ENCODE measurements at regions not wholly inside any gene's neighbourhood (a gene's known extent, or its start where the extent isn't known, plus 50 kb on each side); places are given as distances from the start of the nearest gene placed in this dataset.

- H3K79me2 ChIP-seq (ENCODE audit: control insufficient read depth, insufficient read depth, low read length, poor library complexity): no peaks in the 10 kb centered on the region
- H2AFZ ChIP-seq (ENCODE audit: insufficient read depth, low read length, poor library complexity): no peak overlapping the region
- H3K23ac ChIP-seq (ENCODE audit: low read length): no peak overlapping the region
- no peak overlapping the region for H4K12ac ChIP-seq (ENCODE audit: low read depth, low read length)
- no CpG with 5 or more reads among the region's 6 CpGs for WGBS (ENCODE audit: extremely low coverage, insufficient coverage, insufficient read length)
- no peak overlapping the region for H3K14ac ChIP-seq (ENCODE audit: low read length)
- H4K91ac ChIP-seq (ENCODE audit: low read depth, low read length): no peak overlapping the region
- no peaks in the 10 kb centered on the region for H3K79me1 ChIP-seq (ENCODE audit: low read length)
- no peak overlapping the region for H3K4me2 ChIP-seq (ENCODE audit: low read length)
- H3K4me1 ChIP-seq (ENCODE audit: control insufficient read depth in 1 of 2, insufficient read depth in 2 of 2, low read length in 2 of 2): no peaks in the 10 kb centered on the region
- H4K8ac ChIP-seq (ENCODE audit: low read depth, low read length): no peak overlapping the region
- H3K27ac ChIP-seq (ENCODE audit: low read depth, low read length): no peak overlapping the region
- peaks cover 2% of the 10 kb centered on the region for H3K9me3 ChIP-seq (ENCODE audit: insufficient read depth, low read depth, low read length)
- no peak overlapping the region for H3K18ac ChIP-seq (ENCODE audit: low read length)
- no peak for DNase-seq
- no peaks in the 10 kb centered on the region for H3K36me3 ChIP-seq (ENCODE audit: control insufficient read depth in 1 of 2, insufficient read depth in 2 of 2, low read length in 2 of 2)
- no peak overlapping the region for H2BK5ac ChIP-seq (ENCODE audit: low read depth, low read length, poor library complexity)
- H3K4ac ChIP-seq (ENCODE audit: low read depth, low read length): no peak overlapping the region
- no peak overlapping the region for H2BK120ac ChIP-seq (ENCODE audit: insufficient read depth, low read length, poor library complexity)
- no peak overlapping the region for H3K9ac ChIP-seq (ENCODE audit: low read length)
- no peaks in the 10 kb centered on the region for H3K27me3 ChIP-seq (ENCODE audit: insufficient read depth, low read length)
- no peak overlapping the region for H2AK5ac ChIP-seq (ENCODE audit: low read length)
- no peak overlapping the region for H2BK12ac ChIP-seq (ENCODE audit: low read length)
- H3K4me3 ChIP-seq (ENCODE audit: low read depth, low read length): no peak overlapping the region
Measured at GRCh38 chr1:239931341-239931740, 160.3 kb upstream of the FMN2 start.

DNA sequence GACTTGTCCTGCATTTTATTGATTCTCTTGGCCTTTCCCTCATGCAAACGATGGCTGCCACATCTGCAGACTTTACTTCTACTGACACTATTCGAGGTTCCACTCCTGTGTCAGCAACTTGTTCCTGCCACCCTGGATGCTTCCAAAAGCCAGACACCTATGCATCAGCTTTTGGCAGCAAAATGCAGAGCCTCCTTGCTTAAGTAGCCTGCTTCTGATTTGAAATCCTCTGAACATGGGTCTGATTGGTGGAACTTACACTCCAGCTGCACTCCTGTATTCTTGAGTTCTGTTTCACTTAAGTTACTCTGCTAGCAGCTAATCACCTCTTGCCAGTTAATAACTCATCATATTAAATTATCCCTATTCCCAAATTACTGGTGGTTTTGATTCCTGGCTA lies 152.1 kb upstream of the FMN2 start:
- H2BK120ac ChIP-seq (ENCODE audit: insufficient read depth, low read length, poor library complexity): no peak overlapping the region
- no peak overlapping the region for H3K14ac ChIP-seq (ENCODE audit: low read length)
- peaks cover 3% of the 10 kb centered on the region for H3K9me3 ChIP-seq (ENCODE audit: insufficient read depth, low read depth, low read length)
- H4K91ac ChIP-seq (ENCODE audit: low read depth, low read length): no peak overlapping the region
- H3K18ac ChIP-seq (ENCODE audit: low read length): no peak overlapping the region
- H4K8ac ChIP-seq (ENCODE audit: low read depth, low read length): no peak overlapping the region
- H2AK5ac ChIP-seq (ENCODE audit: low read length): no peak overlapping the region
- H3K79me2 ChIP-seq (ENCODE audit: control insufficient read depth, insufficient read depth, low read length, poor library complexity): no peaks in the 10 kb centered on the region
- no peak overlapping the region for H3K23ac ChIP-seq (ENCODE audit: low read length)
- H3K27ac ChIP-seq (ENCODE audit: low read depth, low read length): no peak overlapping the region
- no peaks in the 10 kb centered on the region for H3K27me3 ChIP-seq (ENCODE audit: insufficient read depth, low read length)
- H3K79me1 ChIP-seq (ENCODE audit: low read length): no peaks in the 10 kb centered on the region
- no peak overlapping the region for H3K4me3 ChIP-seq (ENCODE audit: low read depth, low read length)
- no peak overlapping the region for H3K9ac ChIP-seq (ENCODE audit: low read length)
- H2BK5ac ChIP-seq (ENCODE audit: low read depth, low read length, poor library complexity): no peak overlapping the region
- WGBS (ENCODE audit: extremely low coverage, insufficient coverage, insufficient read length): no CpG with 5 or more reads among the region's 2 CpGs
- no peak for DNase-seq
- peaks cover 0 to 2% of the 10 kb centered on the region in 2 experiments for H3K36me3 ChIP-seq (ENCODE audit: control insufficient read depth in 1 of 2, insufficient read depth in 2 of 2, low read length in 2 of 2)
- H2AFZ ChIP-seq (ENCODE audit: insufficient read depth, low read length, poor library complexity): no peak overlapping the region
- H4K12ac ChIP-seq (ENCODE audit: low read depth, low read length): no peak overlapping the region
- H2BK12ac ChIP-seq (ENCODE audit: low read length): no peak overlapping the region
- H3K4me2 ChIP-seq (ENCODE audit: low read length): no peak overlapping the region
- no peak overlapping the region for H3K4ac ChIP-seq (ENCODE audit: low read depth, low read length)
- no peaks in the 10 kb centered on the region for H3K4me1 ChIP-seq (ENCODE audit: control insufficient read depth in 1 of 2, insufficient read depth in 2 of 2, low read length in 2 of 2)

- no peak overlapping the region for H3K14ac ChIP-seq (ENCODE audit: low read length)
- no peak overlapping the region for H2BK120ac ChIP-seq (ENCODE audit: insufficient read depth, low read length, poor library complexity)
- H3K27ac ChIP-seq (ENCODE audit: low read depth, low read length): no peak overlapping the region
- no peak overlapping the region for H2BK5ac ChIP-seq (ENCODE audit: low read depth, low read length, poor library complexity)
- no peak overlapping the region for H3K9ac ChIP-seq (ENCODE audit: low read length)
- no peak for DNase-seq
- H3K27me3 ChIP-seq (ENCODE audit: insufficient read depth, low read length): no peaks in the 10 kb centered on the region
- no peak overlapping the region for H3K4me2 ChIP-seq (ENCODE audit: low read length)
- H4K12ac ChIP-seq (ENCODE audit: low read depth, low read length): no peak overlapping the region
- H4K91ac ChIP-seq (ENCODE audit: low read depth, low read length): no peak overlapping the region
- no peak overlapping the region for H2AFZ ChIP-seq (ENCODE audit: insufficient read depth, low read length, poor library complexity)
- H3K36me3 ChIP-seq (ENCODE audit: control insufficient read depth in 1 of 2, insufficient read depth in 2 of 2, low read length in 2 of 2): peaks cover 0 to 2% of the 10 kb centered on the region in 2 experiments
- no peak overlapping the region for H3K4ac ChIP-seq (ENCODE audit: low read depth, low read length)
- no CpG with 5 or more reads among the region's 4 CpGs for WGBS (ENCODE audit: extremely low coverage, insufficient coverage, insufficient read length)
- peaks cover 3% of the 10 kb centered on the region for H3K9me3 ChIP-seq (ENCODE audit: insufficient read depth, low read depth, low read length)
- H3K18ac ChIP-seq (ENCODE audit: low read length): no peak overlapping the region
- H4K8ac ChIP-seq (ENCODE audit: low read depth, low read length): no peak overlapping the region
- no peak overlapping the region for H2BK12ac ChIP-seq (ENCODE audit: low read length)
- no peak overlapping the region for H3K4me3 ChIP-seq (ENCODE audit: low read depth, low read length)
- no peak overlapping the region for H2AK5ac ChIP-seq (ENCODE audit: low read length)
- H3K4me1 ChIP-seq (ENCODE audit: control insufficient read depth in 1 of 2, insufficient read depth in 2 of 2, low read length in 2 of 2): no peaks in the 10 kb centered on the region
- no peak overlapping the region for H3K23ac ChIP-seq (ENCODE audit: low read length)
- no peaks in the 10 kb centered on the region for H3K79me1 ChIP-seq (ENCODE audit: low read length)
- H3K79me2 ChIP-seq (ENCODE audit: control insufficient read depth, insufficient read depth, low read length, poor library complexity): no peaks in the 10 kb centered on the region
Measured at GRCh38 chr1:239943761-239944160, 147.9 kb upstream of the FMN2 start.

- Histone ChIP-seq H4K91ac (ENCODE audit: low read depth, low read length) (no peak overlapping the region), H3K14ac (ENCODE audit: low read length) (no peak overlapping the region), H3K4me1 (ENCODE audit: control insufficient read depth in 1 of 2, insufficient read depth in 2 of 2, low read length in 2 of 2) (no peaks in the 10 kb centered on the region), H3K9me3 (ENCODE audit: insufficient read depth, low read depth, low read length) (peaks cover 3% of the 10 kb centered on the region), H2BK12ac (ENCODE audit: low read length) (no peak overlapping the region), H2BK5ac (ENCODE audit: low read depth, low read length, poor library complexity) (no peak overlapping the region), H3K36me3 (ENCODE audit: control insufficient read depth in 1 of 2, insufficient read depth in 2 of 2, low read length in 2 of 2) (peaks cover 0 to 2% of the 10 kb centered on the region in 2 experiments), H3K9ac (ENCODE audit: low read length) (no peak overlapping the region), H3K18ac (ENCODE audit: low read length) (no peak overlapping the region), H2AFZ (ENCODE audit: insufficient read depth, low read length, poor library complexity) (no peak overlapping the region), H4K8ac (ENCODE audit: low read depth, low read length) (no peak overlapping the region), H3K27me3 (ENCODE audit: insufficient read depth, low read length) (no peaks in the 10 kb centered on the region), H3K79me2 (ENCODE audit: control insufficient read depth, insufficient read depth, low read length, poor library complexity) (no peaks in the 10 kb centered on the region), H3K23ac (ENCODE audit: low read length) (no peak overlapping the region), H2BK120ac (ENCODE audit: insufficient read depth, low read length, poor library complexity) (no peak overlapping the region), H3K4me3 (ENCODE audit: low read depth, low read length) (no peak overlapping the region), H3K4me2 (ENCODE audit: low read length) (no peak overlapping the region), H2AK5ac (ENCODE audit: low read length) (no peak overlapping the region), H3K4ac (ENCODE audit: low read depth, low read length) (no peak overlapping the region), H4K12ac (ENCODE audit: low read depth, low read length) (no peak overlapping the region), H3K79me1 (ENCODE audit: low read length) (no peaks in the 10 kb centered on the region), H3K27ac (ENCODE audit: low read depth, low read length) (no peak overlapping the region)
- no CpG with 5 or more reads among the region's 3 CpGs for WGBS (ENCODE audit: extremely low coverage, insufficient coverage, insufficient read length)
- no peak for DNase-seq
Measured at GRCh38 chr1:239944666-239945065, 147.0 kb upstream of the FMN2 start.

Data from trophoblast cell (in vitro differentiated cells and primary cell).